ENCODE measurements at regions not wholly inside any gene's neighbourhood (a gene's known extent, or its start where the extent isn't known, plus 50 kb on each side); places are given as distances from the start of the nearest gene placed in this dataset.

DNA sequence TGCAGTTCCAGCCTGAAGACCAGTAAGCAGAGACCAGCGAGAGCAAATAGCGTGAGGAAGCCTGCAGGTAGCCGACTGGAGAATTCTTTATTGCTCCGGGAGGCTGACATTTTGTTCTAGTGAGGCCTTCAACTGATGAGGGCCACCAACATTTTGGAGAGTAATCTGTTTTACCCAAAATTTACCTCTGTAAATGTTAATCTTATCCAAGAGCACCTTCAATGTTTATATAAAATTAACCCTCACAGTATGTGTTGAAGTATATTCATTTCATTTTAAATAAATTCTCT lies 546.4 kb upstream of the SLITRK5 start:
- H3K27me3 ChIP-seq (ENCODE audit: control insufficient read depth in 3 of 3, insufficient read depth in 3 of 3, low read length in 2 of 3): no peaks in the 10 kb centered on the region
- ATAC-seq (ENCODE audit: insufficient read depth, low FRiP score) (no peak), DNase-seq (no peak)
- H3K9ac ChIP-seq (ENCODE audit: insufficient read depth in 1 of 2, low read length in 2 of 2): no peak overlapping the region
- H3K9me3 ChIP-seq (ENCODE audit: control insufficient read depth in 4 of 4, insufficient read depth in 3 of 4, low read length in 3 of 4): no peaks in the 10 kb centered on the region
- no peak overlapping the region for H3K27ac ChIP-seq (ENCODE audit: low read depth in 1 of 2, low read length in 1 of 2)
- no peaks in the 10 kb centered on the region for H3K36me3 ChIP-seq (ENCODE audit: control insufficient read depth in 4 of 4, insufficient read depth in 4 of 4, low read length in 4 of 4)
- no peak overlapping the region for H3K4me3 ChIP-seq
- 83 to 91% methylated on average over 4 of the region's 4 CpGs for WGBS, 2 donors
- peaks cover 0 to 4% (median 0%) of the 10 kb centered on the region in 5 donors for H3K4me1 ChIP-seq (ENCODE audit: control insufficient read depth in 5 of 5, insufficient read depth in 5 of 5, low read length in 5 of 5)
- TF ChIP-seq, protein P1, sequence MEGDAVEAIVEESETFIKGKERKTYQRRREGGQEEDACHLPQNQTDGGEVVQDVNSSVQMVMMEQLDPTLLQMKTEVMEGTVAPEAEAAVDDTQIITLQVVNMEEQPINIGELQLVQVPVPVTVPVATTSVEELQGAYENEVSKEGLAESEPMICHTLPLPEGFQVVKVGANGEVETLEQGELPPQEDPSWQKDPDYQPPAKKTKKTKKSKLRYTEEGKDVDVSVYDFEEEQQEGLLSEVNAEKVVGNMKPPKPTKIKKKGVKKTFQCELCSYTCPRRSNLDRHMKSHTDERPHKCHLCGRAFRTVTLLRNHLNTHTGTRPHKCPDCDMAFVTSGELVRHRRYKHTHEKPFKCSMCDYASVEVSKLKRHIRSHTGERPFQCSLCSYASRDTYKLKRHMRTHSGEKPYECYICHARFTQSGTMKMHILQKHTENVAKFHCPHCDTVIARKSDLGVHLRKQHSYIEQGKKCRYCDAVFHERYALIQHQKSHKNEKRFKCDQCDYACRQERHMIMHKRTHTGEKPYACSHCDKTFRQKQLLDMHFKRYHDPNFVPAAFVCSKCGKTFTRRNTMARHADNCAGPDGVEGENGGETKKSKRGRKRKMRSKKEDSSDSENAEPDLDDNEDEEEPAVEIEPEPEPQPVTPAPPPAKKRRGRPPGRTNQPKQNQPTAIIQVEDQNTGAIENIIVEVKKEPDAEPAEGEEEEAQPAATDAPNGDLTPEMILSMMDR (IDR thresholded peaks at IDR 0.05; ENCODE audit: control extremely low read depth, extremely low read depth): no peak

DNA sequence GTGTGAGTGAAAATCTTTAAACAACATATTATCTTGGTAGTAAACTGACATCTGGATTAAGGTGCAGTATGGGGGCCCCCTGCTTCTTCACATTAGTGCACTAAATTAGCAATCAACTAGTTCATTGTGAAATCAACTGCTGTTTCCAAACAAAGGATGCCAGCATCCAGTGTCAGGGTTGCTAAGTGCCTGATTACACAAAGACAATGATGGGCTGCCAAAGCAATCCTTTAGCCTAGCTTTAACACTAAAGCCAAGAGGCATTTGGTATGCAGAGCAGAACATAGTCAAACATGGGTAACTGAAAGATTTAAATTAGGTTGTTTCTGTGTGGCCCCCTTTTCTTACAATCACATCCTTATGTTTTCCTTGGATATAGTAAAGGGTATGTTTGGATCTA lies 543.1 kb upstream of the SLITRK5 start:
- H3K9me3 ChIP-seq (ENCODE audit: control insufficient read depth in 4 of 4, insufficient read depth in 3 of 4, low read length in 3 of 4): no peaks in the 10 kb centered on the region
- no peak overlapping the region for H3K27ac ChIP-seq (ENCODE audit: low read depth in 1 of 2, low read length in 1 of 2)
- TF ChIP-seq, protein P1 (IDR thresholded peaks at IDR 0.05; ENCODE audit: control extremely low read depth, extremely low read depth): no peak
- no peak for ATAC-seq (ENCODE audit: insufficient read depth, low FRiP score)
- peak in 2 of 3 donors; percentile 25 to 34 for DNase-seq
- peaks cover 0 to 4% (median 0%) of the 10 kb centered on the region in 5 donors for H3K4me1 ChIP-seq (ENCODE audit: control insufficient read depth in 5 of 5, insufficient read depth in 5 of 5, low read length in 5 of 5)
- no peak overlapping the region for H3K4me3 ChIP-seq
- H3K9ac ChIP-seq (ENCODE audit: insufficient read depth in 1 of 2, low read length in 2 of 2): no peak overlapping the region
- H3K27me3 ChIP-seq (ENCODE audit: control insufficient read depth in 3 of 3, insufficient read depth in 3 of 3, low read length in 2 of 3): no peaks in the 10 kb centered on the region
- H3K36me3 ChIP-seq (ENCODE audit: control insufficient read depth in 4 of 4, insufficient read depth in 4 of 4, low read length in 4 of 4): no peaks in the 10 kb centered on the region

DNA sequence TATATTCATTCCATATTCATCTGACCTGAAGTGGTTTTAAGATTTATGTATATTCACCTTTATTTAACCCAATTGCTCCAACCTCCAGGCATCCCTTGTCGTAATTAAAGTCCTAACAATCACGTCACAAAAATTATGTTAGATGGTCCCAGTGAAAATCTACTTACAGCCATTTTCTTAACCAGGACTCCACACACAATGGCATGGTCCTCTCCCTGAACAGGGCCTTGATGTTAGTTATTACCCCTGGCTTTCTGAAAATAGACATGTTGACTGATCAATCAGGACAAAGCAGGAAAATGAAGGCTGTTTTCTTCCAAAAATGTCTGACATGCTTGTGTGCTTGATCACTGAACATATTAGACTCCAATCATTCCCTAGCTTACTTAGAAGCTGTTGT lies 542.7 kb upstream of the SLITRK5 start:
- DNase-seq (no peak), ATAC-seq (ENCODE audit: insufficient read depth, low FRiP score) (no peak)
- H3K9ac ChIP-seq (ENCODE audit: insufficient read depth in 1 of 2, low read length in 2 of 2): no peak overlapping the region
- TF ChIP-seq, protein P1 (IDR thresholded peaks at IDR 0.05; ENCODE audit: control extremely low read depth, extremely low read depth): no peak
- peaks cover 0 to 4% (median 0%) of the 10 kb centered on the region in 5 donors for H3K4me1 ChIP-seq (ENCODE audit: control insufficient read depth in 5 of 5, insufficient read depth in 5 of 5, low read length in 5 of 5)
- H3K36me3 ChIP-seq (ENCODE audit: control insufficient read depth in 4 of 4, insufficient read depth in 4 of 4, low read length in 4 of 4): no peaks in the 10 kb centered on the region
- H3K4me3 ChIP-seq: no peak overlapping the region
- H3K9me3 ChIP-seq (ENCODE audit: control insufficient read depth in 4 of 4, insufficient read depth in 3 of 4, low read length in 3 of 4): no peaks in the 10 kb centered on the region
- H3K27ac ChIP-seq (ENCODE audit: low read depth in 1 of 2, low read length in 1 of 2): no peak overlapping the region
- H3K27me3 ChIP-seq (ENCODE audit: control insufficient read depth in 3 of 3, insufficient read depth in 3 of 3, low read length in 2 of 3): no peaks in the 10 kb centered on the region
- WGBS, 2 donors: 86 to 94% methylated on average over 2 of the region's 2 CpGs

DNA sequence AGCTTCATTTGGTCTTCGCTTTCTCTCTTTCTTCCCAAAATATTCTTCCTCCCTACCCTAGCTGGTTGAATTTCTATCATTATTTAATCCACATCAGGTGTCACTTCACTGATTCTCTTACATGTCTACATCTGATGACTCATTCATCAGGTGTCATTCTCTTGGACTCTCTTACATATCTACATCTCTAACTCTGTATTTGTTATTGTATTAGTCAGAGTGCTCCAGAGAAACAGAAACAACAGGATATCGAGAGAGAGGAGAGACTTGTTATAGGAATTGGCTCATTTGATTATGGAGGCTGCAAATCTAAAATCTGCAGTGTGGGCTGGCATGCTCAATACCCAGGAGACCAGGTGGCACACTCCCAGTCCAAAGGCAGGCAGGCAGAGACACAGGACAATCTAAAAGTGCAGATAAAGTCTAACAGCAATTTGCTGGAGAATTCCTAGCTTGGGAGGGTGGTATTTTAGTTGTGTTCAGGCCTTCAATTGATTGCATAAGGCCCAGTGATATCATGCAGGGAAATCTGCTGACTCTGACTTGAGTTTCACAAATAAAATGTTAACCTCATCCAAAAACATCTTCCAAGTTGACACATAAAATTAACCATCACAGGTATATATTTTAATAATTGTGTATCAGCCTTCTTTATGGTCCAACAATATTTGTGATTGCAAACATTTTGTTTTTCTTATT lies 541.4 kb upstream of the SLITRK5 start:
- no peaks in the 10 kb centered on the region for H3K9me3 ChIP-seq (ENCODE audit: control insufficient read depth in 4 of 4, insufficient read depth in 3 of 4, low read length in 3 of 4)
- 83 to 89% methylated on average over 2 of the region's 2 CpGs for WGBS, 2 donors
- no peaks in the 10 kb centered on the region for H3K4me1 ChIP-seq (ENCODE audit: control insufficient read depth in 5 of 5, insufficient read depth in 5 of 5, low read length in 5 of 5)
- DNase-seq: no peak
- H3K4me3 ChIP-seq: no peak overlapping the region
- H3K27ac ChIP-seq (ENCODE audit: low read depth in 1 of 2, low read length in 1 of 2): no peak overlapping the region
- TF ChIP-seq, protein P1 (IDR thresholded peaks at IDR 0.05; ENCODE audit: control extremely low read depth, extremely low read depth): no peak
- no peaks in the 10 kb centered on the region for H3K27me3 ChIP-seq (ENCODE audit: control insufficient read depth in 3 of 3, insufficient read depth in 3 of 3, low read length in 2 of 3)
- no peak overlapping the region for H3K9ac ChIP-seq (ENCODE audit: insufficient read depth in 1 of 2, low read length in 2 of 2)
- H3K36me3 ChIP-seq (ENCODE audit: control insufficient read depth in 4 of 4, insufficient read depth in 4 of 4, low read length in 4 of 4): no peaks in the 10 kb centered on the region
- ATAC-seq (ENCODE audit: insufficient read depth, low FRiP score): no peak
